GM19099 (cell line): ENCODE measurements at regions not wholly inside any gene's neighbourhood (a gene's known extent, or its start where the extent isn't known, plus 50 kb on each side); places are given as distances from the start of the nearest gene placed in this dataset.

Source experiments
- POLR2A ChIP-seq: IDR thresholded peaks from 3 replicates; pipeline ENCODE4 v1.6.1; 2011; ENCODE audit warnings: low read depth; ENCODE audit not compliant: insufficient read length; ENCODE audit errors: extremely low read depth

DNA sequence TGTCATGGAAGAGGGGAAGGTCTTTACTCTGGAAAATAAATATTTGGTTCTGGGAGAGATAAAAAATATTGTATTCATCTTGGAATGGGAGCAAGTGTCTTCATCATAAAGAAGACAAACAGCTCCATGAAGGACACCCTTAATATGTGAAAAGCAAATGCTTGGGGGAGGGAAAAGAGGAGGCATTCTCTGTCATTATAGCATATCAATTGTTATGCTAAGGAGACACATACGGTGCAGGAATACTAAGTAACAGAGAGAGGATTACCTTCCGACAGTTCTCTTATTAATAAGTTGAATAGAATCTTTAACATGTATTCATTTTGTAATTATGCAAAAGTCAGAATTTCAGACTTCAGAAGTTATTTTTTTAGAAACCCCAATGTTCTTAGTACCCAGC is 634.4 kb downstream of the UTRN start:
- no peak for TF ChIP-seq POLR2A

DNA sequence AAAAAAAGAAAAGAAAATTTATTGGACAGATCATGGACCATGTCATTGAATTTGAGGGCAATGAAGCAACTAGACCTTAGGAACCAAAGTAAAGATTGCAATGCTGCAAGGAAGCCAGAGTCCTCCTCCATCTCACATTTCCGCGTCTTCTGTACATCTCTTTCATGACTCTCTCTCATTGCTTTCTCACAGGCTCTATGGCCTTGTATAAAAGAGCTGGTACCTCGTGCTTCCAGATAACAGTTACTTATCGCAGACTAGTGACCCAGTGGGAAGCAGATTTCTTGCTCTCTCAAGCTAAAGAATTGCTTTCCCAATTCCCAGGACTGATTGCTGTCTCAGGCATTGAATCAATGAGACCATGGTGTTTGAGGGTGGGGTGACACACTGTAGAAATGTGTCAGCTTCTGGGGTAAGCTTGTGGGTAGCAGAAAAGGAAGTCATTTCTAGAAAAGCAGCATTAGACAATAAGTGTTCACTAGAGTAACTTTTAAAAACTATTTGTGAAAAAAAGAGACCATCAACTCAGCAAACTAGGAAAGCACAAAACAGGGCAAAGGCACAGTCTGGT is 635.3 kb downstream of the UTRN start:
- no peak for TF ChIP-seq POLR2A

DNA sequence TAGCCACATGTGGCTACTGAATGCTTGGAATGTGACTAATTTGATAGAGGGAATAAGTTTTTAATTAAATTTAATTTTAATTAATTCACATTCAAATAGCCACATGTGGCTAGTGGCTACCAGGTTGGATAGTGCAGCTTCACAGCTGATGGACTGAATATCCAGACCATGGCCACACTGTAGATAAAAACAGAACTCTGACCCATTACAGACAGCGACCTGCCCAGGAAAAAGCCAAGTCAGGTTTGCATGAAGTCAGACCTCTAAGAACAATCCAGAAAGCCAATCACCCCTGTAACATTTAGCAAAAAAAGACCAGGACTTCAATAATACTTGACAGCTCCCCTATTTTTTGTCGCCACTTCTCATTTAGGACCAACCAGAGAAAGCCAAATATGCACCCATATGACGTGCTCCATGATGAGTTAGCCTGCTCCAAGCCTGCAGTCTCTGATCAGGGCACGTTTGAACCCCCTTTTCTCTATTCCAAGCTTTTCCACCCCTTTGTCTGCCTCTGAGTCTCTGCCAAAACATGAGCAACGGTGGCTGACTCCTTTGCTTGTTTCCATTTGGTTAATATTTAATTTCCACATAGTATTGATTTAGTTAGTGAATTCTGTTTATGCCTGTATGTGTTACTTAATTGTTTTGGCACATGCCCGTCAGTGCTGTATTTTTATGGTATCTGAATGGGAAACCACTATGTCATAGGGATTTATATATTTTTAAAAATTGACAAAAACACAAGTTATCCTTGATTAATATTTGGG is 636.3 kb downstream of the UTRN start:
- no peak for TF ChIP-seq POLR2A

DNA sequence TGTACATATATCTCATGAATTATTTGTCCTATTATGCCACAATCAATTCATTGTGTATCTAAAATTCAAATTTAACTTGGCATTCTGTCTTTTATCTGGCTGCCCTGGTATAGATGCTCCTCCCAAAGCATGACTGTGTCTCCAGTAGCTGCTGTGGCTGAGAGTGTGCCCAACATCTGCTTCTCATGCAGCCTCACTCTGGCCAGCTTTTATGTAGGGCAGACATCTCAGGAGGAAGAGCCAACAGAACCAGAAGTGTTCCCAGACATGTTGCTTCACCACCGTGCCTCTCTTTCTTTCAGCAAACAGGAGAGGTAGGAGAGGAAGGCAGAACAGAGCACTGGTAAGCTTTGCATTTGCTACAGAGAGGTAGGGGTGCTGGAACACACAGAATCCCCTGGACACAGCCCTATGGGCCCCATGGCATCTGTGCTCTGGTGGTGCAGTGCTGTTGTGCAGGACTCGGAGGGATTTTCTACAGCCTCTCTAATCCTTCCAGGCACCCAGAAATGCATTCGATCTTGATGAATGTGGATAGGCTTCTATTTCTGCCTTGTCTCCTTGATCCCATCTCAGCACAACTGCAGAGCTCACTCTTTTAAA is 637.1 kb downstream of the UTRN start:
- TF ChIP-seq POLR2A: no peak

DNA sequence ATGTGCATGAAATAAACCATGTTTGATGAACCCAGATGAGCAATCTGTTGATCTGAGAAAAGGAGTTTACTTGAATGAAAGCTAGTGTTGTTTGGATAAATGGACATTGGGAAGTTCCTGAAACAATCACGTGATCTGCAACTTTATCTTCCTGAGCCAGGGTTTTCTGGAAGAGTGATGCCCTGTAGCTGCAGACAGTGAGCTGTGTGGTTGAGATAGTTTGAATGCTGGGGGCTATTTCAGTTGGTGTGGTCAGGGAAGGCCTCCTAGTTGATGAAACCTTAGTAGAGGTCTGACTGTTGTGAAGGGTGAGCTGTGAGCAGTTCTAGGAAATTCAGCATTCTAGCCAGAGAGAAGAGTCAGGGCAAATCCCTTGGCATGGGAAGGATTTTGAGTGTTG is 643.7 kb downstream of the UTRN start:
- no peak for TF ChIP-seq POLR2A

DNA sequence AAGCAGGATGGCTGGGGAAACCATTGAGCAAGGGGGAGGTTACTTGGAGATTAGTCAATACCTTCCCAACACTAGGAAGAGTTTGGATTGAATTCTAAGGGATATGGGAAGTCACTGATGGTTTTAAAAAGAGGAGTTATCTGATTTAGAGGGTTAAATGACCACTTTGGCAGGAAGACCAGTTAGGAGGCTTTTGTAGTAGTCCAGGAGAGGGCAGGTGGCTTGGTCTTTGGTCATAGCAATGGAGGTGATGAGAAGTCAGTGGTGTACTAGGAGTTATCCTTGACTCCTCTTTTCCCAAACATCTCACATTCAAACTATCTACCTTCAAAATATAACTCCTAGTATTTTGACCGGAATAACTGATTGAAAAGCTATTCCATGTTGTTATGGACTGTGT is 644.1 kb downstream of the UTRN start:
- TF ChIP-seq POLR2A: no peak

DNA sequence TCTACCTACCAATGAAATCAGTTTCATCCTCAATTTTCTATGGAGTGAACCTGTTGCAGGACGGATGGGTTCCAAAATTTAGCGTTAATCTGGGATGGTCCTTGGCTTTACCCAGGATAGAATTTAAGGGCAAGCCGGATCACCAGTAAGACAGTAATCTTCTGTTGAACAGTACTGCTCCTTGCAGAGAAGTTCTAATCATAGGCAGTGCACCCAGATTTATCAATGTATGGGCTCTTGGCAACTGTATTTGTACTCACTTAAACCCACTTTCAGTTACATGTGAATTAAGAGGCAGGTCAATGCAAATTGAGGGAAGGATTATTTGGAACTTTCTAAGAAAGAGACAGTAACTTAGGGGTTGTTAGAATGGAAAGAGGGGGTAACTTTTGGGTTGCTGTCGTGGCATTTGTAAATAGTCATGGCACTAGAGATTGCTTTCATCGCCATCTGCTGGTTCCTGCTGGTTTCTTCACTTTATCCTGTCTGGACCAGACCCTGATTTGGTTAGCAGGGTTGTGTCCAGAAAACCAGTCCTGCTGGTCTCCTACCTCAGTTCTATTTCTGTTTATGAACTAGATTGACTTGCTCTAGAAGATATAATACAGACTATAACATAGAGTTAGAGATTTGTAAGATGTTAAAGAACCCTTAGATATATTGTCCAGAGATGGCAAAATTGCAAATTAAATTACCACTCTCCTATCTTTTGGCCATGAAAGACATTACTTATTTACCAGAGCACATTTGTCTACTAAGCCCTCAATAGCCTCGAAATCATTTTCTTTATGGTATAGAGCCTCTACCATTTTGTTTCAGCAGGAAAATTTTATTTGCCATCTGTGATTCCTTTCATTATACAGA is 646.3 kb downstream of the UTRN start:
- TF ChIP-seq POLR2A: no peak

DNA sequence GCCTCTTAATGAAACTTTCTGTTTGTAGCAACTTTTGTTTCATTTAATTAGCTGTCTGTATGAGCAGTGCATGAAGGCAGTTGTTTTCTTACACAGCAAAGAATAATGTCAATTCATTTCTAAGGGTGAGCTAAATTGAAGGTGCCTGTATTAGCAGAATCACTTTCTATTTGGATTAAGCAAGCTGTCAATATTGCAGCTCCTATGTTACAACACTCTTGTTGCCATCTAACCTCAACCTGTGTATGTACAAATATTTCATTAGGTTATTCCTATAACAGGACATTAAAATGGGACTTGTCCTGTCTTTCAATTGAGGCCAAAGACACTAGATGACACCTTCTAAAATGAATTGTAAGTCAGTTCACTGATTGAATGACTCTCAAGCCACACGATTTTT is 647.5 kb downstream of the UTRN start:
- no peak for TF ChIP-seq POLR2A

DNA sequence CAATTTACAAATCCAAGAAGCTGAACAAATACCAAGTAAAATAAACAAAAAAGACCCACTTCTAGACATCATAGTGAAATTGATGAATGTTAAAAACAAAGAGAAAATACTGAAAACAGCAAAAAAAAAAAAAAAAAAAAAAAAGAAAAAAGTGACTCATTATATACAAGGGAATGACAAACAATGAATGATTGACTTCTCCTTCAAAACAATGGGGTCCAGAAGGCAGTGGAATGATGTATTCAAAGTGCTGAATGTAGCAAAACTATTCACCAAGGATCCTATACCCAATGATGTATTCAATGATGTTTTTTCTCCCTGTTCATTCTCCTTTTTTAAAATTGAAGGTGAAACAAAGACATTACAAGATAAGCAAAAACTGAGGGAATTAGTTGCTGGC is 650.0 kb downstream of the UTRN start:
- no peak for TF ChIP-seq POLR2A

DNA sequence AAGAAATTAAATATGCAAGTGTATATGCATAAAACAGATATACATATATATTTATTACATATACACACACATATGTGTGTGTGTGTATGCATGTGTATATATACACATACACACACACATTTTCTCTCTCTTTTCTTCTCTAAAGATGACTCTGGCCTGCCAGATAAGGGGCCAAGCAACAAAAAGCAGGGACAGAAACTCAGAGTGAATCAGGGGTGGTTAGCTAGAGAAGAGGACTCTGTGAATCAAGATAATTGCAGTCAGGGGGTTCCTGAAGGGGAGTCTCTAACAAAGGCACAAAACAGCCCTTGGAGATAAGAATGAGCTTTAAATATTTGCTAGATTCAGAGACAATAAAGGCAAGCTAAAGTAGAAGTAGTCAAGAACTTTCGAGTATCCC is 650.5 kb downstream of the UTRN start:
- TF ChIP-seq POLR2A: no peak

DNA sequence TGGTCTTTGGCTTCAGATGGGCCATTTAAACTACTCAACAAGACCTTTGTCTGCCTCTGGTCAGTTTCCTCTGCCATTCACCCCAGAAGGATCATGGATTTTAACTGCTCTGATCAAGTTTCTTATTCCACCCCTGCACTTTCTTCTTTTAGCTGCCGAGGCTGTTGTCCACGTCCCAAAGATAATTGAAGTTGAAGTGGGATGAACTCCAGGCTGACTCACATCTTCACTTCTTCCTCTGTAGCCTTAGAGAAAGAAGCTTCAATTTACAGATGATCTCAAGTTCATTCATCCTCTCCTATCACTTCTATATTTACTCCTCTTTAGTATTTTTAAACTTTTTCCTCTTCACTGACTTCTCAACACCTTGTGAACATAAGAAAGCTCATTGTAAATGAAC is 651.6 kb downstream of the UTRN start:
- TF ChIP-seq POLR2A: no peak

DNA sequence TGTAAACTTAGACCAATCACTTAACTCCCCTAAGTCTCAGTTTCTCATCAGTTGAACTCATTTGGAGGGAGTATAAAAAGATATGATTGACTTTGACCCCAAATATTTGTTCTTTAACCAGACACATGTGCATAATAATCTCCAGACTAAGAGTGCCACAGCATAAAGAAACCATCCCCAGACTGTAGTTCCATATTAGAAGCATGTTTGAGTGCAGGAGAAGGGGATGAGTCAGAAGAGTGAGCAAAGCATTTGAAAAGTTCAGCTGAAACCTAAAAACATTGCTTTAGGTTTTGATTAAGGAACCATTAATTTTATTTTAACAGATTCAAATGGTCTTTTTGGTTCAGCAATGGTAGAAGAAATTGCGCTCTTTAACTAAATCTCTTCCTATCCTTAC is 654.8 kb downstream of the UTRN start:
- TF ChIP-seq POLR2A: no peak

DNA sequence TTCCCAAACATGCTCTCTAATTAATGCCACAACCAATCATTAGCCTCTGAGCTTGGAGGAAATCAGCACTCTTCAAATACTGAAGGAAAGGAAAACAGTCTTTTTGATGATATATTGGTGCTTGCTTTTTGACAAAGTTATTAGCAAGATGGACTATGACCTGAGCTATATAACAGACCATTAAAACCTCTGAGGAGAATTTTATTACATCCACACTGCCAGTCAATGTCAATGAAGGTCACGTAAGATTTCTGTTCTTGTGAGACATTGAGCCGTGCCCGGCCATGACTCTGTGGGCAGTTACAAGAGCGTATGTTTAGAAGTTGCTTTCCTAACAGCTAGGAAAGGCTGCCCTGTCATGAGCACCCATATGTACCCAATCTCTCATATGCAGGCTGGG is 659.0 kb downstream of the UTRN start:
- no peak for TF ChIP-seq POLR2A

DNA sequence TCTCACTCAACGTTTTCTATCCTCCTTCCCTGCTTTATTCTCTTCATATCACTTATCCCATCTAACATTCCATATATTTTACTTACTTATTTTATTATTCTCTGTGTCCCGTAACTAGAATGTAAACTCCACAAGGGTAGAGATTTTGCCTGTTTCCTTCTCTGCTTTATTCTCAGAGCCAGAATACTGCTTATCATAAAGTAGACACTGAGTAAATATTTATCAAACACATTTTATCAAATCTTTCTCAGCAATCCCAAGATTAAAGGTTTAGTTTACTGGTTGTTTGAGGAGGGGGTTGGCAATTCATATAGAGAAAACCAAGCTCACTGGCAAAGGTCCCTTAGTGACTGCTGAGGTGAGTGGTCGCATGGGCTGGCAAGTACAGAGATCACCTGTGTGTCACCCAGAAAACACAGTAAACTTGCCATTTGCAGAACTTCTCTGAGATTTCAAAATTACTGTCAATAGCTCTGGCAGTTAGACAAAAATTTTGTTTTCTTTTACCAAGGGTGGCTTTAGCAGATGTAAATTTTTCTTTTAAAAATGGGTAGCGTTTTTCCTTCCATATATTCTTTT is 662.4 kb downstream of the UTRN start:
- TF ChIP-seq POLR2A: no peak
